ENCODE measurements at regions not wholly inside any gene's neighbourhood (a gene's known extent, or its start where the extent isn't known, plus 50 kb on each side); places are given as distances from the start of the nearest gene placed in this dataset.

DNA sequence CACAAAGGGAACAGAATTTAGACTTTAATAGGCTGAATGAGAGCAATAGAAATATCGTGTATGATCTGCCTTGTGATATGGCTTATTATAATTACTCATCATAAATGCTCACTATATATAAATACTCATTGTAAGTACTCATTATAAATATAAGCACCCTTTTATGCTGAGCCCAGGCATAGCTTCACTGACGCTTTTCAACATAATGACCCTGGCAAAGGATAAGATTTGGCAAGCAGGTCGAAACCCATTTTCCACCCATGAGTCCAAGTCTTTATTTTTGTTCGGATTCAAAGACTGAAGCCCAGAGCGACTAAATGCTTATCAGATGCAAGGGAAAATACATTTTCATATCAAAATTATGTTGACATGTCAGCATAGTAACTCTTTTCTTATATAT lies 500.4 kb downstream of the SLC4A3 start:
- no peak for DNase-seq

DNA sequence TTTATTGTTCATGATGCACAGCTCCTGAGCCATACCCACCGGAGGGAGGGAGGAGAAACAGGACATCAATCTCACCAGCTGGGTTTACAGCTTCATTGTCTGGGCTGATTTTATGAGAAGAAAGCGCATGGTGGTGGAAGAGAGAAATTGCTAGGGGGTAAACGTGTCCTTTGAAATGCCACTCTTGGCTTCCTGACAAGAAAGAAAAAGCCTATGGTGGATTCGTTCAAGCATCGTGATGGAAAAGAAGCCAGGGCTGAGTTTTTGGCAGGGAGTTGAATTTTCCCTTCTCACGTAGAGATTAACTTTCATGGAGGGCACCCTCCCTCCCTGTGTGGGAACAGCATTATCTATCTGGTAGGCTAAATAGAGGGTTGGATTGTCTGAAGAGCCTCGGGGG lies 502.0 kb downstream of the SLC4A3 start:
- DNase-seq, result no peak

DNA sequence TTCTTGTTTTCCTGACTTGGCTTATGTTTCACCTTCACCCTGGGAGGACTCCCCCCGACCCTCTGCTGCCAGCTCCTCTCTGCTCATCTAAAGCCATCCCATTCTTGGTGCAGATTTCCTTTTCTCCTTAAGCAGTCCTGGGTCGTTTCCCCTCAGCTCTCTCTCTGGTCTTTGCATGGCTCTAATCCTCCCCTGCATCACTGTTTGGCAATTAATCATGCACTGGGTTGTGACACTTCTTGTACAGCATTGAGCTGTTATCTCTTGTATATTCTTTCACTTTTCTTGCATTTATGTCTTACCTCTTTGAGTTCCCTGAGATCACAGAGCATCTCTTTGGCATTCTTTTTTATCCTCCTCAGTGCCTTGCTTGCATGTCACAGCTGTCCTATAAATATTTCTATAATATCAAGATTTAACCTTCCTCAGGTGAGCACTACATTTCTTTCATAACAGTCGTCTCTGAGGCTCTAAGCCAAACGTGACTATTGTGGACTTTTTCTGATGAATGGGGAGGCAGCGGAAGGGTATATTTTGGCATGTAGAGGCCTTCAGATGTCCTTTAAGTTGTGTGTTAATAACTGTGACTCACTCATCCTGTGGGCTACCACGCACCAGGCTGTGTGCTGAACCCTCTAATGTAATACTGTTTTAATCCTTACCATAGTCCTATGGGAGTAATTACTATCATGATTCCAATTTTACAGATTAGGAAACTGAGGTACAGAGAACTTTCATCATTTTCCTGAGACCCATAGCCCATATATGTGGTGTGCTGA lies 507.5 kb downstream of the SLC4A3 start:
- no peak for DNase-seq

DNA sequence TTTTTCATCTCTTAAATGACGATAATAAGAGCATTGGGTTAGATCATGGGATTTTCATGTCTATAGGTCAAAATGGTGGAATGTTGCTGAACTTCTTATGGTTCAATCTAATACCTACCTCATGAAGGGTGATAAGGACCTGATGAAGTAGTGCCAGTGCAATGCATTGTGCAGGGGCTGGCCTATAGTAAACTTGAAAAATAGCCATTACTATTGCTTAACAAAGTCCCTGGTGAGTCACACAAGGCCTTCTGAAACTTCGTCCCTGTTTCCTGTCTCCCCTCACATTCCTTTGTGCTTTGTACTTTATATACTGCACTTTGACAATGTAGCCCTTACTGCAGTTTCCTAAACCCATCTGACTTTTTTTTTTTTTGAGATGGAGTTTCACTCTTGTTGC lies 515.9 kb downstream of the SLC4A3 start:
- DNase-seq, result no peak

DNA sequence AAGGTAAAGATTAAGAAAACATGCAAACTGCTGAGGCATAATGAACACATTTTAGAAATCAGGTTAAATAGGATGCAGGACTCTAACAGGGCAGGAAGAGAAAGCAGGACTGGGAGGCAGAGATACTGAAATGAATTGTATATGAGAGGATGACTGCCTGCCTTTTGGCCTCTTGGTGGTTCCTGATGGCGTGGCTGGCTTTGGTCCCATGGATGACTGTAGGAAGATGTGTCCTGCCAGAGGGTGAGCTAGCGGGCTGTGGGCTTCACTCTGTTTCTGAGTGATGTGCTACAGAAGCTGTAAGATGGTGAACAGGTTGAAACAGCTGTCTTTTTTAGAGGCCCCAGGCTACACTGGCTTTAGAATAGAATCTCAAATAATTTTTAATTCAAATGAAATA lies 517.0 kb downstream of the SLC4A3 start:
- DNase-seq, result no peak

DNA sequence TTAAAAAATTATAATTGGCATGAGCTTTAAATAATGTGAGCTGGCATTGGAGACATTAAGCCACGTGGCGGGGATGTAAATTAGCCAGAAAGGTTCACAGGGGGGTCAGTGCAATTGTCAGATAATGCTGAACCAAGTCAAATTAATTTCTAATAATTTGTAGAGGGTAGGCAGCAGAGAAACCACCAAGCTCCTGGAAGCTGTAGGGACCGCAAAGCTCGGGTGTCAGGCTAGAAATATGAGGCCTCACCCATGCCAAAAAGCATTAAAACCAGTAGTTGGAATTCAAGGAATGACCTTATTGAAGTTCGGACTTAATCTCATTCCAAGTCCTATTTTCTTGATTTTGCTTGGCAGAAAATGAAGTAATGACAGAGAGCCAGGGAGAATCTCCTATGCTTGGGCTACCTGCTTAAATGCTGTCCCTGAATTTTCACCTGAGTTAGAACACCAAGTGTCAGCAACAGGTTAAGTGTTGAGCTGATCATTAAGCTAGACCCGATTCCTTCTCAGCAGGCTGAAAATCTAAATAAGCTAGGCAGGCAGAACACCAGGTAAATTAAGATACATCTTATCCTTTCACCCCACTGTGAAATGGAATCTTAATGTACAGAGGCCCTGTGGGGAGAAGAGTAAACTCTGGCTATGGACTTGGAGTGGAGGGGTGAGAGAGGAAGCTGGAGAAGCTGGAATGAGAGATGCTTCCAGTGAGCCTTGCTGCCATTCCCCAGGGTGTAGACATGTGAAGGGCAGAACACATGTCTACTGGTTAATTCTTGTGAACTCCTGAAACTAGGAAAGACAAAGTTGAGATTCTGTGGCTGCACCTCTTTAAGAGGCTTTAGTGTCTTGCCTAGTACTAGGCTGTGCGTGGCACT lies 520.0 kb downstream of the SLC4A3 start:
- no peak for DNase-seq

DNA sequence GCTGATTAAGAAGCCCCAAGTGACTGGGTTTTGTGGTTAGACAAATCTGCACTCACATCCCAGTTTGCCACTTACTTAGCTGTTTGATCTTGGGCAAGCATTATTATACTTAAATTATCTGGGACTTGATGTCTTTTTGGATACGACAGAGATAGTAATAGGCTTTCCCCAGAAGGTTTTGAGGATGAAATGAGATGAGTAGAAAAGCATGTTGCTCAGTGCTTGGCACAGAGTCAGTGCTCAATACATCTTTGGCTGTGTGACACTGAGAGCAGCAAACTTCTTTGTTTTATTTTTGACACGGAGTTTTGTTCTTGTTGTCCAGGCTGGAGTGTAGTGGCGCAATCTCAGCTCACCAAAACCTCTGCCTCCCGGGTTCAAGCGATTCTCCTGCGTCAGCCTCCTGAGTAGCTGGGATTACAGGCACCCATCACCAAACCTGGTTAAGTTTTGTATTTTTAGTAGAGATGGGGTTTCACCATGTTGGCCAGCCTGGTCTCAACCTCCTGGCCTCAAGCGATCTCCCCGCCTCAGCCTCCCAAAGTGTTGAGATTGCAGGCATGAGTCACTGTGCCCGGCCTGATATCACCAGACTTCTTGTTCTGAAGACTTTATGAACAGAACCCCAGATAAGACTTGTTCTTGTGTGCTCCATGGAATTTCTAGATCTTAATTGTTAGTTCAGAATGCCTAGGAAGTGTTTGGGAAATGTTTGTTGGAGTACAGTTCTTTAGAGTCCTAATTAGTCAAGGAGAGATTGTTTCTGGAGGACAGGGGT lies 521.2 kb downstream of the SLC4A3 start:
- DNase-seq, result no peak

DNA sequence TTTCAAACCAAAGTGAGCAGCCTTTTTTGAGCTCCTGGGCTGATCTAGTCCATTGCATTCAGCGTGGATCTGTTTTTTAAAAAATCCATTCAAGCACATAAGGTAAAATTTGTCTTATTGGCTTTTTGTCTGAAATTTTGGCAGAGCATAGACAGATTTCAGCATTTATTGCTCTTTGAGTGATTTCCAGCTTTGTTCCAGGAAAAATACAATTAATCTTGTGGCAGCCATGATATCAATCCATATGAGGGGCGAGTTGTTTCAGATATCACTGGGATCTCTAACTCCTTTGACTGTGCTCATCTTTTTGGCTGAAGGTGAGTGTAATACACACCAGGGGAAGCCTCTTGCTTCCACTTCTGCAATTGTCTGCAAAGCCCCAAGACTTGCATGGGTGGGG lies 523.9 kb downstream of the SLC4A3 start:
- no peak for DNase-seq

DNA sequence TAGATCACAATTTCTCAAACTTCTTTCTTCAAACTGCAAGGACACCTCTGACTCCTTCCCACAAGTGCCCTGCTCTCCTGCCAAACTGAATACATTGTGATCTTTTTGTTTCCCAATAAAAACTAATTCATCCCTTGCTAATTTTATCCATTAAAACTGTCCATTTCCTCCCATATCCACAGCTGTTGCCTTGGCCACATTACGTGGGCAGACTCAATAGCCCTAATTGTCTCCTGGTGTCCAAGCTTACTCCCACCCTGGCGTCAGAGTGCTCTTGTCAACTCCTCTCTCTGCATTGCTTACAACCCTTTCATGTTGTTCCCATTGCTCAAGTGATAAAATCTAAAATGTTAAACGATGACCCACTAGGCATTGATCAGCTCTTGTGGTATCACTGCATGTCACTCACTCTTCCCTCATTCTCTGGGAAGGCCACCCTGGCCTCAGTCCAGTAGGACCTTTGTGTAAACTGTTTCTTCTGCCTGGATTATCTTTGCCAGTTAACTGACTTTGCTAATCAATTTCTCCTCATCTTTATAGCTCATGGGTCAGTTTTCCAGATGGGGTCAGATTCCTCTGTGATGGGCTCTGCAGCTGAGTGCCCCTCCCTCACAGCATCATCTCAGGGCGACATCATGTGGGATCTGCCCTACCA lies 525.0 kb downstream of the SLC4A3 start:
- no peak for DNase-seq

DNA sequence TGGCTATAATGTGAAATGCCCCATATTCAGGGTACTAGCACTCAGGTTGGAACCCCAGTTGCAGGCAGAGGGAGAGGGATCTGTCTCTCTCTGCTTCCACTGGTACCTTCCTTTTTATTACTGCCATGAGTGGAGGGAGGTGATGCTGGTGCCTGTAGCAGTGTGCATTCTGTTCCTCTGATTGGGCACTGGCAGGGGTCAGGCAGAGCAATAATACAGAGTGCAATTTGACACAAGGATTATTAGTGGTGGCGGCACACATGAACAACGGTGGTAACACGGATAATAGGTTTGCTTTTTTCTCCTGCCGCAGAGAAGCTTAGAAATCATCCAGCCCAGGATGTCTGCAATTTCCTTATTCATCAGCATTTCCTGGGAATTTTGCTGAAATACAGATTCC lies 525.7 kb downstream of the SLC4A3 start:
- DNase-seq, result no peak

DNA sequence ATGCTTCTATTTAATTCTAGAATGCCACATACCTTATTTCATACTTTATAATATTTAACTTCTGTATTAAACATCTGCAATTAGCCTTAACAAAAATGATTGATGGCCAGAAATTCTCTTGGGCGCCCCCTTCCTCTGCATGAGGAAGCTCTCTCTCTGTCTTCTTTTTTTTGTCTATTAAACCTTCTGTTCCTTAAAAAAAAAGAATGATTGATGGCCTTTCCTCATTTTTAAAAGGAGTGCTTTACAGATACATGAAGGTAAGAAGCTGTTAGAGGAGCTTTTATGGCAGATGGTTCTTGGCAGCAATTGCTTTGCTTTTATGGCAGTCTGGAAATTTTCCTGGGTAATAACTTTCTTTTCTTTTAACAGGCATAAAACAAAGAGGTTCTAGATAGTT lies 526.9 kb downstream of the SLC4A3 start:
- DNase-seq, result no peak

DNA sequence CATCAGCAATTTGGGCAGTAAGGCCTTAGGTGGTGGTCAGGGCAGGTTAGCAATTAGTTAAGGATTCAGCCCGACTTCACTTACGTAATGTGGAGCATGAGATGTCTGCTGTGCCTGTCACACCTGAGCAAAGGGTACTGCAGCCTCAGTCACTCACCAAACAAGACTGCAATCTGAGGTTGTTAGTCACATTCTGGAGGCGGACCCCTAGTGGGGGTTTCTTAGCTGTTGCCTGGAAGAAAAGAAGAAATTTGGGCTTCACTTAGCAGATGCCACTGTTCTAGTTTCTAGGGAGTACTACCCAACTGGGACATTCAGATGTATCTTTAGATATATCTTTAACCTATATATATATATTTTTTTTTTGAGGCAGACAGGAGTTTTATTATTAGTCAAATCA lies 529.9 kb downstream of the SLC4A3 start:
- DNase-seq, result no peak

DNA sequence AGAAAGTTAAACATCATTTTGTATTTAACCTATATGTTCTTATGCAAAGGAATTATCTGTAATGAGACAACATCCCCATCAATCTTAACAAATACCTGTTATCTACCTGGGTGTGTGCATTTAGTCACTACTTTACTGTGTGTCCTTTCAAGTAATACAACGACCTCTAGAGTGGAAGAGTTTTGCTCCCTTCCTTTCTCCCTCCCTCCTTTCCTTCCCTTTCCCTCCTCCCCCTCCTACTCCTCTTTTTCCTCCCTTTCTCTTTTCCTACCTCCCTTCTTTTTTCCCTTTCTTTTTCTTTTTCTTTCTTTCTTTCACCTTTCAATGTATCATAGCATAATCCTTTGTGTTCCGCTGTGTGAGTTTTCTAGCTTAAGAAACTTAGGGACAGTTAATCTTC lies 532.3 kb downstream of the SLC4A3 start:
- no peak for DNase-seq

DNA sequence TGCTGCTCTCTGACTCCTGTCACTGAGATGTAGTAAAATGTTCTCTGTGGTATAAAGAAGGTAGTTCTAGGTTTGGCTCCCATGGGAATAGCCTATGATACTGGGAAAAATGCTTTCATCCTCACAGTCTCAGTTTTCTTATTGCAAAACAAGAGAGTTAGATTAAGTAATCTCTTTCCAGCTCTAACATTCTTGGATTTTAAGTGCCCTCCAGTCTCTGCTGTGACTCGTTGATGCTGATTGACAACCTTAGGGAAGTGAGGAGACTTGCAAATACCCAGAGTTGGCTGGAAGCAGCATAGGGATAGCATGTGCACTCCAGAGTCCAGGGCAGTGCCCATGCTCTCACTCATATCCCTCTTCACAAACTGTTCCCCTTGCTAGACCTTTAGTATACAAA lies 534.9 kb downstream of the SLC4A3 start:
- DNase-seq, result no peak

DNA sequence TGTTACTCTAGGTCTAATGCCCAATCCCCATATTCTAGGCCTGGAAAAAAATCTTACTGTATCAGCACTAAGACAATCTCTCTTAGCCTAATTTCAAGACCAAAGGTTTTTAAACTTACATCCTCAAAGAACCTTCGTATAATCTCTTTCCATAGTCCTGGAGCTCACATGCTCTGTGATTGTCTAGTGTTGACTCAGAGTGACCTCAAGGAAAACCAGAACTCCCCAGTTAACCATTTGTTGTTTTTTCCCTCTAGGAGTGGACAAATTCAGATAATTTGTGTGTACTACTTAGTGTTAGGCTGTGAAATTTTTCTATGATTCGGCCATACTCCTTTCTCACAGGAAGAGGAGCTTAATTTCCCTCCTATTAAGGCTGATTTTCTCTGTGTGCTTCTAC lies 536.1 kb downstream of the SLC4A3 start:
- no peak for DNase-seq

DNA sequence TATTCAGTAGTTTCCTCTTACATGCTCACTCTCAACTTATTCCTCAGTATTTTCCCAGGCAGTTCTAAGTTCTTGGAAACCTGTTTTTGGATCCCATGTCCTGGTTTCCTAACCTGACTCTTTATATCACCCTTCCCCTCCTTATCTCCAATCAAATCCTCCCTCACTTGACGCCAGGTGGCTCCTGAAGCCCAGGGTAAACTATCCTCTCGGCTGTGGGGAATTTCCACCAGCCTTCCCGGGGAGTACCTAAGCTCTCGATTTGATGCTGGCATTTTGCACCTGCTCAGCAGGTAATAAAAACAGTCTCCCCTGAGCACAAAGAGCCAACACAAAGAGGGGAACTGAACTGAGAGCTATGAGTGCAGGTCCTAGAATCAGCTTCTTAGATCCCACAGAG lies 538.0 kb downstream of the SLC4A3 start:
- no peak for DNase-seq

DNA sequence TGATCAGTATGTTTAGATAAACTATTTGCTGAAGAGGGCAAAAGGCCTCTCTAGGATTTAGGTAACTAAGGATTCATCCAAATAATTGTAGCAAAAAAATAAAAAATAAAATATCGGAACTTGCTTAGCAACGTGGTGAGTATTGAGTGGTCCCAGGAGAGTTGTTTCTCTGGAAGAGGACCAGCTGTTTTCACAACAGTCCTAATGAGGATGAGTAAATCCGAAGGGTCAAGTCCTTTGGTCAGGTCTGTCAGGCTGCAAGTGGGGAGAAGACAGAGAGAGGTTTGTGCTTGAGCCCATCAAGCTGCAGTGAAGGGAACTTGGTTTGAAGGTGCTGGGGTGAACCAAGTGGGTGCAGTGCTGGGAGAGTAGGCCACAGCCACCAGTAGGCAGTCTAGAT lies 539.2 kb downstream of the SLC4A3 start:
- no peak for DNase-seq

DNA sequence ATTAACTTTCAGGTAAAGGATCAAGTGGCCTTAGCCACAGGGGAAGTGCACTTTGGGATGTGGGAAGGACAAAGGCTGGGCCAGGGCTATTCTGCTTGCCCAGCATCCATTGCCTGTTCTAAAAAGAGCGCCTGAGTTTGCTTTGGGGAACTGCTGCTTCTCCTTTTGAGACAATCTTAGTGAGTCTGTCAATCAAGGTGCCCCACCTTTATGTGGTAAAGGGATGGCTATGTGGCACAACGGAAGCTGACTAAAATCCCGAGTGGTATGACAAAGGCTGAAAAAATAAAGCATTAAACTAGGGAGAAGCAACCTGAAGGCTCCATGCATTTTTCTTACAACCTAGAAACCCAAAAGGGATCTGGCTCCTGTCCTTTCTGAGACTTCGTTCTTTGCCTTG lies 540.5 kb downstream of the SLC4A3 start:
- DNase-seq, result no peak

DNA sequence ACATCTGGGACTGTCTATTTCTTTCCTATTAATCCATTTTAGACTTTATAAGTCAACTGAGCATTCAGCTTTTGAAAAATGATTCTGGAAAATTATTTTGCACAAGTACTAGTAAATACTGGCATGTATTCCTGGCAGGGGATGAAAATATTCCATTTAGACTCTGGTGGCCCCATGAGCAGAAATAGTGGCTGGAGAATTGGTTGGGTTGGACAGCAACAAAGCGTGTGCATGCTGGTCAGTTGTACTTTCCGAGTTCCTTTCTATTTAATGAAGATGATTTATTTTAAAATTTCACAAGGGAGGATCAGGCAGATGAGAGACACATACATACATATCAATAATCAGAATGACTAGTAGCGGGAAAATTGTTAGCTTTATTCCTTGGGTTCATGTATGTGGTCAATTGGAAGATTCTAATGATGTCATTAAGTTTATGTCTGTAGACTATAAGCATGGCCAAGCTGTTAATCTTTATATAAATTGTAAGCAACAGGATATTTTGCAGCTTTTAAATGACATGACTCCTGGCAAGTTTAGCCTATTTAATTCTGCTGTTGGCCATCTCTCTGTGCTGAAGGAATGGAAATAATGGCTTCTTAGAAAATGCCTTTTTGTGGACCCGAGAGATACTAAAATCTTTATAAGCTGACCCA lies 541.6 kb downstream of the SLC4A3 start:
- no peak for DNase-seq

DNA sequence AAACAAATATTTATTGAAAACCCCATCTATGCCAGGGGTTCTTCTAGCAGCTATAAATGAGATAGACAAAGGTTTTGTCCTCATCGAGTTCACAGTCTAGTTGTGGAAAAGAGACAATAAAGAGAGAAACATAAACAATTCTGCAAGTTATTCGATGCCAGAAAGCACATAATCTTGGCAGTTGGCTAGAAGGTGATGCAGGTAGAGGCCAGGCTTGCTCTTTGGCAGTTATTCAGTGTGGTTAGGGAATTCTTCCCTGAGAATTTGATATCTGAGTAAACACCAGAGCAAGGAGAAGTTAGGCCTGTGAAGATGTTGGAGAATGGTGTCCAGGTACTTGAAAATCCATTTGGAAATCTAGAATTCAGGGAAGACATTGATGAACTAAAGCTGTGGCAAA lies 547.4 kb downstream of the SLC4A3 start:
- no peak for DNase-seq

DNA sequence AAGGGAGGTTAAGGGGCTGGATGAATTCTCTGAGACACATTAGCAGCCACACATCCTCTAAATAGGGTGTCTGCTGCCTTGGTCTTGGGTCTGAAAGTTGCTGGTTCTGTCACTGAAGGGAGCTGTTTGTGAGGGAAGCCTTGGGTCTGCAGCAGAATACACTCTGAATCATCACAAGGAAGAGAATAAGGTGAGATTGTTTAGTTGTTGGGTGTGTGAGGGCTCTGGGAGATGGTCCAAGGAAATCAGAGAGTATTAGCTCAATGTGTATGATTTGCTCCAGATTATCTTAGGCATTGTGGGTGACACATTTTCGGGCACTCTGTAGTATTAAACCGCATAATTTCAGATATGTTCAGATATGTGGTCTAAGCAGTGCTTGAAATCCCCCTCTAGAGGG lies 548.5 kb downstream of the SLC4A3 start:
- no peak for DNase-seq

DNA sequence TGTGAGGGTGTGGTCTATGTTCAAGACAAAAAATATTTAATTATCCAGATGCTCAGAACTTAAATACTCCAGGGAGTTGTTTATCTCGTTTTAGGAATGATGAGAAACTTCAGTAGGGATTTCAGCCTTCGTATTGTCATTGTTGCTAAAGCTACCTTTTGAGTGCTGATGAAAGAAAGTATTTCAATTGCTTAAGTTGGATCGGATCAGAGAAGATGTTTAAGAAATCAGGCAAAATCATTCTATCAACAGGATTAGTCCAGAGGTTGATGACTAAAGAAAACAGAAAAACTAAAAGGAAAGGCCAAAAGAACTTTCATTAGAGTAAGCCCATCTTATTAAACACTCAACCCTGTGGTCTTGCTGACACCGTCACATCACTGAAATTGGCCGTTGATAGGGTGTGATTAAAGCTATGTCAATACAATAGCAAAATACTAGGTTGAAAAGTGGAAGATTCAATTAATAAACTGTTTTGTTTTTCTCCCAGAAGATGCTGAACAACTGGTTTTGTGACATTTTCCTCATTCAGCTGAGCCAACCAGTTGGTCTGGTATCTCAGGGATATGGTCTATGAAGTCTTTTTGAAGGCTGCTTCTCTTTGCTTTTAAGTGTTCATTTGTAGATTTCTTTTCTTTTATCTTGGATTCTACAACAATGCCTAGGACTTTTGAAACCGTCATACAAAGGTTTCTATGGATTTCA lies 551.7 kb downstream of the SLC4A3 start:
- no peak for DNase-seq
